Left lung (tissue), 4 donors: ENCODE measurements at regions not wholly inside any gene's neighbourhood (a gene's known extent, or its start where the extent isn't known, plus 50 kb on each side); places are given as distances from the start of the nearest gene placed in this dataset.

ENCODE experiments used
- ATAC-seq: fragments of 200-7000 bp; cut with Tn5 transposase; one replicate; pipeline ENCODE4 v1.9.1; 2020; ENCODE audit warnings: moderate library complexity
- DNase-seq, 4 donors: peaks; one replicate each; pipeline ENCODE4 v3.0.0-alpha.2; 2013 to 2020
- H3K27ac ChIP-seq, 2 donors: fragments of 200-600 bp; sonication (generic) in 1 of 2; one replicate each; pipeline versions ENCODE4 v1.5.0 to v1.8.0; 2020 to 2021
- H3K27me3 ChIP-seq, 2 donors: fragments of 200-600 bp; sonication (generic) in 1 of 2; one replicate each; pipeline versions ENCODE4 v1.5.0 to v1.8.0; 2020 to 2021
- H3K36me3 ChIP-seq, 2 donors: fragments of 200-600 bp; sonication (generic) in 1 of 2; one replicate each; pipeline versions ENCODE4 v1.5.0 to v1.8.0; 2020 to 2021
- H3K4me1 ChIP-seq, 2 donors: fragments of 200-600 bp; one replicate each; pipeline ENCODE4 v1.8.0; 2021
- H3K4me3 ChIP-seq, 2 donors: fragments of 200-600 bp; sonication (generic) in 1 of 2; one replicate each; pipeline versions ENCODE4 v1.5.0 to v1.8.0; 2020 to 2021; ENCODE audit warnings: mild to moderate bottlenecking in 1 of 2
- H3K9me3 ChIP-seq, 2 donors: fragments of 200-600 bp; sonication (generic) in 1 of 2; one replicate each; pipeline versions ENCODE4 v1.5.0 to v1.8.0; 2020 to 2021
- intact Hi-C, 2 donors: fragments of 100-400 bp; cut with DNase I; formaldehyde crosslinking; loops; one replicate each; pipeline versions ENCODE4 v1.11.2 to v1.14.2; 2022
- TF ChIP-seq, protein P1 (sequence below), 2 donors: fragments of 200-600 bp; sonication (generic) in 1 of 2; IDR thresholded peaks; one replicate each; pipeline versions ENCODE4 v1.5.0 to v1.8.0; 2021; ENCODE audit warnings: antibody characterized with exemption in 2 of 2
- donor health status: DM: no; HTN: yes; CAD: no.
- donor health status: DM: no; HTN: no; CAD: no.

DNA sequence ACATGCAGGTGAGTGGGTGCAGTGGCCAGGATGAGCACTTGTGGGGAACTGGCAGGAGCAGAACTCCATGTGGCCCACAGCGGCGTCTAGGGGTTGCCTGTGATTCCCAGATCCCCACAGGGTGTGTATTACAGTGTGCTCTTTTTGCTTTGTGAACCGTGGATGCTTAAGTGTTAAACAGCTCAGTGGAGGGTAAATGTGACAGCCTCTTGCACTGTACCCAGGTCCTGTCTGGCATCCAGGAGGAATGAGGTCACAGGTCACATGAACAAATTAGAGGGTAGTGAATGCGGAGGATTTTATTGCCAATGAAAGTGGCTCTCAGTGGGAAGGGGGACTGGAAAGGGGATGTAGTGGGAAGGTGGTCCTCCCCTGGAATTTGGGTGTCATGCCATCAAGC is 447.8 kb downstream of the SPRY1 start:
- no peak for ATAC-seq

DNA sequence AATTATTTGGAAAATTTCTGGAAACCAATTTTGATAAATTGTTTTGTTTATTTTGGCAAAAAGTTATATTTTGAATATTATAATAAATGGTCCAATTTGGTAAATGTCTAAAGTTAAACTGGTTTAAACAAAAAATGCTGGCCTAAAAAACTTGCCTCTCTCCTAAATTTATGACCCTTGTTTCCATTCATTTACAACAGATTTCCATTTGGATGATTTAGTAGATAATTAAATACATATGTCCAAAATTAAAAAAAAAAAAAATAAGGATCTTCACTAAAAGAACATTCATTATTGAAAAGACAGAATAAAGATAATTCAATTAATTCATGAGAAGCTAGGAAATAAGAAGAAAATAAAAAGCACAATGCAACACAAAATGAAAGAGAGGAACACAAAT is 449.5 kb downstream of the SPRY1 start:
- ATAC-seq (no peak), DNase-seq (no peak)
- TF ChIP-seq, protein P1, sequence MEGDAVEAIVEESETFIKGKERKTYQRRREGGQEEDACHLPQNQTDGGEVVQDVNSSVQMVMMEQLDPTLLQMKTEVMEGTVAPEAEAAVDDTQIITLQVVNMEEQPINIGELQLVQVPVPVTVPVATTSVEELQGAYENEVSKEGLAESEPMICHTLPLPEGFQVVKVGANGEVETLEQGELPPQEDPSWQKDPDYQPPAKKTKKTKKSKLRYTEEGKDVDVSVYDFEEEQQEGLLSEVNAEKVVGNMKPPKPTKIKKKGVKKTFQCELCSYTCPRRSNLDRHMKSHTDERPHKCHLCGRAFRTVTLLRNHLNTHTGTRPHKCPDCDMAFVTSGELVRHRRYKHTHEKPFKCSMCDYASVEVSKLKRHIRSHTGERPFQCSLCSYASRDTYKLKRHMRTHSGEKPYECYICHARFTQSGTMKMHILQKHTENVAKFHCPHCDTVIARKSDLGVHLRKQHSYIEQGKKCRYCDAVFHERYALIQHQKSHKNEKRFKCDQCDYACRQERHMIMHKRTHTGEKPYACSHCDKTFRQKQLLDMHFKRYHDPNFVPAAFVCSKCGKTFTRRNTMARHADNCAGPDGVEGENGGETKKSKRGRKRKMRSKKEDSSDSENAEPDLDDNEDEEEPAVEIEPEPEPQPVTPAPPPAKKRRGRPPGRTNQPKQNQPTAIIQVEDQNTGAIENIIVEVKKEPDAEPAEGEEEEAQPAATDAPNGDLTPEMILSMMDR (IDR thresholded peaks at IDR 0.05): no peak
- intact Hi-C loops: no loop called here
- Histone ChIP-seq H3K36me3 (no peaks in the 10 kb centered on the region), H3K4me3 (no peak overlapping the region), H3K4me1 (no peaks in the 10 kb centered on the region), H3K9me3 (no peaks in the 10 kb centered on the region), H3K27me3 (no peaks in the 10 kb centered on the region), H3K27ac (no peak overlapping the region)

More for the DNA sequence above, 447.8 kb downstream of the SPRY1 start:
- H3K4me1 ChIP-seq: no peaks in the 10 kb centered on the region
- H3K9me3 ChIP-seq: no peaks in the 10 kb centered on the region
- no peaks in the 10 kb centered on the region for H3K36me3 ChIP-seq
- TF ChIP-seq, protein P1 (IDR thresholded peaks at IDR 0.05): no peak
- H3K4me3 ChIP-seq: no peak overlapping the region
- no peaks in the 10 kb centered on the region for H3K27me3 ChIP-seq
- intact Hi-C loops: no loop called here
- no peak for DNase-seq
- no peak overlapping the region for H3K27ac ChIP-seq

DNA sequence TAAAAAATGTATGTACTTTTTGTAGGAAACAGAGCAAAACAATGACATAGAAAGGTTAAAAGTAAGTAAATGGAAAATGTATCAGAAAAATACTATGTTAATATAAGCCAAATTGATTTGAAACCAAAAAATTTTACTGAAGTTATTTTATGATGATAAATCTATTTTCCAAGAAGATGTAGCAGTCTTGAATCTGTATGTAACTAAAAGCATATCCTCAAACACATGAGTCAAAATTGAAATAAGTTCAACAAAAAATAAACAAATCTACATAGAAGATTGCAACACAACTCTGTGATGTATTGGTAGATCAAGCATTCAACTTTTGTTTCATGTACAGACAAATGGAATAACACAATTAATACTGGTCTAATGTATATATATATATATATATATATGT is 450.0 kb downstream of the SPRY1 start:
- intact Hi-C loops: no loop called here
- DNase-seq (no peak), ATAC-seq (no peak)

DNA sequence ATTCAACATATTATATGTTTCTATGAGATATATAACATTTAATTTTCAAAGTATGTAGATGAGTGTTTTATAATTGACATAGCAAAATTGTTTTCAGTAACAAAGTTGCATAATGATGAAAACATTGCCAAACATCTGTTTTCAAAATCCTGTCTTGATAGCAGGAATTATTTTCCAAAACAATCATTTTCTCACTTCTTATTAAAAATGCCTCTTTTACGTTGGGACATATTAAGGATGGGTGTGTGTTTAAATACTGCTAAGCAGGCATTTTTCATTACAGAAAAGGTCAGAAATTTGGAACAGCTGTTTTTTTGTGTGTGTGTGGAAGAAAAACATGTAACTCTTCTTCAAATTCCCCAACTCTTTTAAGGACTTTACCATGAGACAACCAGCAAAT is 452.0 kb downstream of the SPRY1 start:
- H3K36me3 ChIP-seq: no peaks in the 10 kb centered on the region
- TF ChIP-seq, protein P1 (IDR thresholded peaks at IDR 0.05): no peak
- H3K4me3 ChIP-seq: no peak overlapping the region
- no peak overlapping the region for H3K27ac ChIP-seq
- H3K4me1 ChIP-seq: no peaks in the 10 kb centered on the region
- ATAC-seq (no peak), DNase-seq (peak in 2 of 4 donors; percentile 68 to 71)
- H3K9me3 ChIP-seq: peaks cover 0 to 5% of the 10 kb centered on the region in 2 donors
- intact Hi-C loops: no loop called here
- H3K27me3 ChIP-seq: no peaks in the 10 kb centered on the region

More for the DNA sequence above, 450.0 kb downstream of the SPRY1 start:
- Histone ChIP-seq H3K4me3 (no peak overlapping the region), H3K27me3 (no peaks in the 10 kb centered on the region), H3K4me1 (no peaks in the 10 kb centered on the region), H3K9me3 (peaks cover 0 to 1% of the 10 kb centered on the region in 2 donors), H3K36me3 (no peaks in the 10 kb centered on the region), H3K27ac (no peak overlapping the region)
- TF ChIP-seq, protein P1 (IDR thresholded peaks at IDR 0.05): no peak

DNA sequence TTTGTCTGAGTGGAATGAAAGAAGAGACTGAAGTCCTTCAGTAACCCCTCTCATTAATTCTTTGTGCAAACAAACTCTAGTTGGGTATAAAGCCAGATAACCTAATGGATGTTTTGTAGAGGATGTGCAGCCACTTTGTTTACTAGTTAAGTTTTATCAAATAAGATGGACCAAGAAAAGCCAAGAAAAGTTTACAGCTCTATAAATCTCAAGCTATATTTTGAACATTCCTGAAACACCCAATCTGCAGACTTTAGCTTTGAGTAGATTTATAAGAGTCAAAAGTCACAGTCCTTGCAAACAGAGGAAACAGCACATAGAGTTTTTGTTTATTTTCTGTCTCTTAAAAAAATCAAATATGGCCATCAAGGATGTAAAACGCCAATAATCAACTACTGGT is 452.9 kb downstream of the SPRY1 start:
- Histone ChIP-seq H3K4me1 (no peaks in the 10 kb centered on the region), H3K27me3 (no peaks in the 10 kb centered on the region), H3K27ac (no peak overlapping the region), H3K9me3 (peaks cover 0 to 5% of the 10 kb centered on the region in 2 donors), H3K4me3 (no peak overlapping the region), H3K36me3 (no peaks in the 10 kb centered on the region)
- no peak for ATAC-seq
- intact Hi-C loops: no loop called here
- DNase-seq: no peak
- TF ChIP-seq, protein P1 (IDR thresholded peaks at IDR 0.05): no peak
